ENCODE measurements at regions not wholly inside any gene's neighbourhood (a gene's known extent, or its start where the extent isn't known, plus 50 kb on each side); places are given as distances from the start of the nearest gene placed in this dataset.

DNA sequence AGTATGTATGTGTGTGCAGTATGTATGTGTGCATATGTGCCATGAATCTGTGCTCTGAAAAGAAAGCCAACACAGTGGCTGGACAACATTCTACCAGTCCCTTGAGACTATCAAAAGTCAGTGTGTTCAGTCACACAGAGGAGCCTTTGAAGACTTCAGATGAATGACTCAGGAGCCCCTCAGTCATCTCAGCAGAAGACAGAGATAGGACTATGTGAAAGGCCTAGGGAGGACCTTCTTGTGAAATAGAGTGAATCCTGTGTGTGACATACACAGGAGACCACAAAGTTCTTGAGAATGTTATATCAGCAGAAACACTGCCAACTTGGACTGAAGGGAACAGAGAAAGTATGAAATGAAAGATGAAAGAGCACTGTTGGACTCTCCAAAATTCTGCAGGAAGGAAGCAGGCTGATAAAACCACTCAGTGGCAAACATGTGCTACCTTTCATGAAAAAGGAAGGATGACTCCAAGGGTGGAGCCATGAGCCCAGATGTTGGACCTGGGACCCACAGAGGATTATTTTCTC lies 108.4 kb downstream of the METRNL start:
- peaks cover 19% of the 10 kb centered on the region for H3K9me3 Mint-ChIP-seq (ENCODE audit: unreplicated experiment)
- H3K27me3 Mint-ChIP-seq (ENCODE audit: insufficient read depth, unreplicated experiment) = peaks cover 36% of the 10 kb centered on the region
- no peaks in the 10 kb centered on the region for H3K4me1 Mint-ChIP-seq (ENCODE audit: insufficient read depth, unreplicated experiment)
- POLR2A ChIA-PET = no interaction called here
- H3K27ac Mint-ChIP-seq (ENCODE audit: low read depth, unreplicated experiment) = no peak overlapping the region
- no peak for TF ChIP-seq CTCF (IDR thresholded peaks at IDR 0.05; ENCODE audit: unreplicated experiment)
- H3K36me3 Mint-ChIP-seq (ENCODE audit: insufficient read depth, unreplicated experiment) = no peaks in the 10 kb centered on the region
- CTCF ChIA-PET = no interaction called here
- H3K4me3 Mint-ChIP-seq (ENCODE audit: unreplicated experiment) = no peak overlapping the region
- DNase-seq (ENCODE audit: unreplicated experiment) = no peak
- intact Hi-C loops (cut with micrococcal nuclease) = no loop called here
- BruUV-seq (replicated peaks) = no TSS peak

DNA sequence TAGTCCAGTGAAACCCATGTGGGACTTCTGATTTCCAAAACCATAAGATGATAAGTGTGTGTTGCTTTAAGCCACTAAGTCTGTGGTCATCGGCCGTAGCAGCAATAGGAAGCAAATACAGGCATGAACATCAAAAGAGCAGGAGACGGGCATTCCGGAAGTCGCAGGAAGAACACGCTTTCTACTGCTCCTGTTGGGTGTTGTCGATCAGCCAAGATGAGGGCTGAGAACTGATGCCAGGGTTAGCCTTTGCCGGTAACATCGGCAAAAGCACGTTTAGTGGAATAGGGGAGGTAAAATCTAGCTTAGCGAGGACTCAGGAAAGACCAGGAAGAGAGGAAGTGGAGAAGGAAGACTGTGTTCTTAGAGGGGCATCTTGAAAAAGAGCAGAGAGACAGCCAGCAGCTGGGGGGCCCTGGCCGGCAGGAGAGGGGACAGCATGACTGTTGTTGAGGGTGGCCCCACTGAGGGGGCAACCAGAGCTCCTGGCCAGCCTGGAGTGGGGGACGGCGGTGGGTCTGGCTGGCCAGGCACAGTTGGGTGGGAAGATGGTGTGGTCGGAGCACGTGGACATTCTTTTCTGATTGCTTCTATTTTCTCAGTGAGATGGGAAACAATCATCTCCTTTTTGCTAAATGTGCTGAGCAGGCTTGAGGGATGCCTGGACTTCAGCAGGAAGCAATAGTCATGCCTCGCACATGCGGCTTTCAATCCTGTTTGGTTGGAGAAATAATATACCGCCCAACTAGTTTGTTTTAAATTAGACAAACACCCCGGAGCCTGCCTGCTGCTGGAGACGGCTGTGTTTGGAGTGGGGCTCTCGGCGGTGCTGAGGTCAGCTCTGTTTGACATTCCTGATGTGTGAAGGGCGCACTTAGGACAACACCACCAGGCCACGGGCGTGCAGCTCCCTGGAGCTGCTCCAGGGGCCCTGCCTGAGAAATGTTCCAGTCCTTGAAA lies 109.9 kb downstream of the METRNL start:
- intact Hi-C loops (cut with micrococcal nuclease) = no loop called here
- no peaks in the 10 kb centered on the region for H3K36me3 Mint-ChIP-seq (ENCODE audit: insufficient read depth, unreplicated experiment)
- CTCF ChIA-PET = no interaction called here
- peaks cover 5% of the 10 kb centered on the region for H3K4me1 Mint-ChIP-seq (ENCODE audit: insufficient read depth, unreplicated experiment)
- no peak overlapping the region for H3K27ac Mint-ChIP-seq (ENCODE audit: low read depth, unreplicated experiment)
- POLR2A ChIA-PET = no interaction called here
- peaks cover 36% of the 10 kb centered on the region for H3K27me3 Mint-ChIP-seq (ENCODE audit: insufficient read depth, unreplicated experiment)
- TF ChIP-seq CTCF (IDR thresholded peaks at IDR 0.05; ENCODE audit: unreplicated experiment) = no peak
- peaks cover 19% of the 10 kb centered on the region for H3K9me3 Mint-ChIP-seq (ENCODE audit: unreplicated experiment)
- no peak overlapping the region for H3K4me3 Mint-ChIP-seq (ENCODE audit: unreplicated experiment)
- no peak for DNase-seq (ENCODE audit: unreplicated experiment)
- BruUV-seq (replicated peaks) = no TSS peak

DNA sequence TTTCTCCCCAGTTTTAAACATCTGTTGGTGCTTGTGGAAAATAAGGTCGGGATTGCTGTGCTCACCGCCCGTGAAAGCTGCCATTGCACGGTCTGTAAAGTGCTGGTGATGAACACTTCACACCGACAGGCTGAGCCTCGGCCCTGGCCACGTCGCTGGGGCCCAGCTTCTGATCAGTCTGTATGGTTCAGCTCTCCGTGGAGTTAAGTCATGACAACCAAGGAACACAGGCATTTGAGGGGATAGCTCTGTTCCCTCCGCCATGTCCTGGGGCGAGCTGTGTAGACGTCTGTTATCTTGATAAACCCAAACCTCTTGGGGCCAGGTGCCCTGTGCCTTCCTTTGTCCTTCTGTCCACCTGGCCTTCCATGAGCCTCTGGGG lies 110.6 kb downstream of the METRNL start:
- Mint-ChIP-seq H3K9me3 (ENCODE audit: unreplicated experiment) (peaks cover 19% of the 10 kb centered on the region), H3K4me3 (ENCODE audit: unreplicated experiment) (no peak overlapping the region), H3K36me3 (ENCODE audit: insufficient read depth, unreplicated experiment) (no peaks in the 10 kb centered on the region), H3K27me3 (ENCODE audit: insufficient read depth, unreplicated experiment) (peaks cover 36% of the 10 kb centered on the region), H3K4me1 (ENCODE audit: insufficient read depth, unreplicated experiment) (peaks cover 5% of the 10 kb centered on the region), H3K27ac (ENCODE audit: low read depth, unreplicated experiment) (no peak overlapping the region)
- intact Hi-C loops (cut with micrococcal nuclease) = no loop called here
- BruUV-seq (replicated peaks) = no TSS peak
- ChIA-PET POLR2A (no interaction called here), CTCF (no interaction called here)
- no peak for DNase-seq (ENCODE audit: unreplicated experiment)
- TF ChIP-seq CTCF (IDR thresholded peaks at IDR 0.05; ENCODE audit: unreplicated experiment) = no peak

- peaks cover 19% of the 10 kb centered on the region for H3K9me3 Mint-ChIP-seq (ENCODE audit: unreplicated experiment)
- no peak overlapping the region for H3K4me3 Mint-ChIP-seq (ENCODE audit: unreplicated experiment)
- peaks cover 5% of the 10 kb centered on the region for H3K4me1 Mint-ChIP-seq (ENCODE audit: insufficient read depth, unreplicated experiment)
- no peak for TF ChIP-seq CTCF (IDR thresholded peaks at IDR 0.05; ENCODE audit: unreplicated experiment)
- DNase-seq (ENCODE audit: unreplicated experiment) = no peak
- H3K36me3 Mint-ChIP-seq (ENCODE audit: insufficient read depth, unreplicated experiment) = no peaks in the 10 kb centered on the region
- POLR2A ChIA-PET = no interaction called here
- CTCF ChIA-PET = no interaction called here
- no peak overlapping the region for H3K27ac Mint-ChIP-seq (ENCODE audit: low read depth, unreplicated experiment)
- peaks cover 36% of the 10 kb centered on the region for H3K27me3 Mint-ChIP-seq (ENCODE audit: insufficient read depth, unreplicated experiment)
- intact Hi-C loops (cut with micrococcal nuclease) = no loop called here
- BruUV-seq (replicated peaks) = no TSS peak
Measured at GRCh38 chr17:83190601-83191387, 111.4 kb downstream of the METRNL start.

Data from MCF 10A (cell line).